NCI-H187 treated with DMSO at 0.1 percent for 48 hours (cell line): ENCODE measurements at regions not wholly inside any gene's neighbourhood (a gene's known extent, or its start where the extent isn't known, plus 50 kb on each side); places are given as distances from the start of the nearest gene placed in this dataset.
"Not testable (repeated sequence)": the region's sequence is repeated elsewhere in the genome, so short reads cannot be mapped to it uniquely, and the experiment has no call there.

Source experiments
- DNase-seq: peaks from one replicate; lab custom pipeline; 2025; lab: John Stamatoyannopoulos, UW

DNA sequence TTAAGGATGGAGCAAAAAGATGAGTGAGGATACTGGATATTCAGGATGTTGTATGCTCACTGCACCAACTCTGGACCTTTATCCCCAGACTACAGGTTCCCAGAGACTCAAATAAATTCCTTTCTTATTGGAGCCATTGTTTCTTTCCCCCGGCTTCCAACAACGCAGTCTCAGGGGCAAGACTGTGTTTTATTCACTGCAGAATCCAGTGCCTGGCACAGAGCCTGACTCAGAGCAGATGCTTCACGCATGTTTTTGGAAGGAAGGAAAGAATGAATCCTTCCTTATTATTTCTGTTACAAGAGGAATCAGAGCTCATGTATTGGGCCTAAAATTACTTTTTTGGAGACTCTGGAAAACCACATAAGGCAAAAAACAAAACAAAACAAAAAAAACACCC lies 96.0 kb upstream of the VGLL4 start:
- no peak for DNase-seq

DNA sequence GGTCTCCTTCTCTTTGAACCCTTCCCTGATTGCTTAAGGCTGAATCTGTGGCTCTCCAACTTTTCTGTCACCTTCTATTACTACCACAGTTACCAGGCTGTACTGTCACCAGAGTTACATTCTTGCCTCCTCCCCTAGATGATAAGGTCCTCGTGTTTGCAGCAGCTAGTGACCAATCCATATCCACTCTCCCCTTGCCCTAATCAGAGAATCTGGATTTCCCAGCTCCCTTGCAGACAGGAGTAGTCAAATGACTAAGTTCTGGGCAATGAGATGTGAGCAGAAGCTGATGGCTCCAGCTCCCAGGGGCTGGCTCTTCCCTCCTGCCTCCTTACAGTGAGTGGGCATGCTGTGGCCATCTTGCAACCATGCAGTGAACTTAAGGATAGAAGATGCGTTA lies 95.4 kb upstream of the VGLL4 start:
- no peak for DNase-seq

DNA sequence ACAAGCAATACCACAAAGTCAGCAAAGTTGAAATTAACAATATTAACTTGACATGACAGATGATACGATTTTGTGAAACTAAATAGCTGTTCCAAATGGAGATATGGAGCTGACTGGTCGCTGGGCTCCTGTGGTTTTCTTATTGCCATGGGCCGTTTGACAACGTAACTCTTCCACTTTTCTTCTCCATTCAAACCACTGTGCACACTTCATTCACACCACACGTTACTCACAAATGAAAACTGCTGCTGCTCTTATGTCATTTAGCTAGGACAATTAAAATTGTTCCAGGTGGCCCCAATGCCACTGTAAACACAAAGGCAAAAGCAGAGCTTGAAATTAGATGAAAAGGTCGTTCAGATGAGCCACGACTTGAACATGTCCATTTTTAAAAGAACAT lies 94.0 kb upstream of the VGLL4 start:
- DNase-seq = no peak

DNA sequence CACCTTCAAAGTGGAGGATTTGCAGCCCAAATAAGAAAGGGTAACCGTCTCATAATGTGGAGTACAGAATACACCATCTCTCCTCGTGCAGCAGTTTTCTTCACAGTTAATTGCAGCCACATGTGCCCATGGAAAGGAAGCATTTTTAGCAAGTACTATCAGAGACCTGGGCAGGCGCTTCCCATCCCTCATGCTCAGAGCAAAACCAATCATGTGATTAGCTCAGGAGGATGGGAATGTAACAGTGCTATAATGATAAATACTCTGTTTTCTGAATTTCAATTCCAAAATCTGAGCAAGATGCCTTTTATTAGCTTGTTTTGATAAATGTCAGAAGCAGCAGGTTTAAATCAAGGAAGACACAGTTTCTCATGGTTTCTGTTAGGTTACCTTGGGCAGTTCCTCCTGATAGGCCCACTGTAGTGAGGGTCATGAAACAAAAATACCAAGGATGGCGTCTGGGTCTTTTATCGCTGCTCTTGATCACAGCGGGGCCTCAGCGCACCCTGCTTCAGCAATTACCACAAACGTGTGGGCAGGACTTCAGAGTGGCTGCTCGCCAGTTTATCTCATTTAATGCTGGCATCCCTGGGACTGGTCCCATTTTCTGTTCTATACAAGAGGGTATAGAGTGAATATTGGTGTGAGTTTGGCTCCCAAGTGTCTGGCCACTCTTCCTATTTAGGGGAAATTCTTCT lies 92.6 kb upstream of the VGLL4 start:
- no peak for DNase-seq

DNA sequence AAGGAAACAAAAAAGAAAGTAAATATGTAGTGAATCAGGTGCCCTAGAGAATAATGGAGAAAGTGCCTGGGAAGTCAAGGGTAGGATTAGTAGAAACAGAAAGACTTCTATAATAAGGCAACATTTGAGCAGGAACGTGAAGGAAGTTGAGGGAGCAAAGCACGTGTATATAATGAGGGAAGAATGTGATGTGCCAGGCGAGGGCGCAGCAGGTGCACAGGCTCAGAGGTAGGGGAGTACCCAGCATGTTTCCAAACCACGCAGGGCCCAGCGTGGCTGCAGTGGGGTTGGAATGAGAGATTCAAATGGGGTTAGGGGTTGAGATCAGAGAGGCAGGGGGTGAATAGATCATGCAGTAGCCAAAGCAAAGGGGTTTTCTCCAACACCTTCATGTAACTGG lies 91.9 kb upstream of the VGLL4 start:
- no peak for DNase-seq

DNA sequence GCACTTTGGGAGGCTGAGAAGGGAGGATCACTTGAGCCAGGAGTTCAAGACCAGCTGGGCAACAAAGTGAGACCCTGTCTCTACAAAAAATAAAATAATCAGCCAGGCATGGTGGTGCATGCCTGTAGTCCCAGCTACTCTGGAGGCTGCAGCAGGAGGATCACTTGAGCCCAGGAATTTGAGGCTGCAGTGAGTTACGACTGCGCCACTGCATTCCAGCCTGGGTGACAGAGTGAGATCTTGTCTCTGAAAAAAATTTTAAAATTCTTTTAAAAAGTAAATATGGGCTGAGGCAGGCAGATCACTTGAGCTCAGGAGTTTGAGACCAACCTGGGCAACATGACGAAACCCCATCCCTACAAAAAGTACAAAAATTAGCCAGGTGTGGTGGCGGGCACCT lies 91.4 kb upstream of the VGLL4 start:
- not testable (repeated sequence) for DNase-seq

DNA sequence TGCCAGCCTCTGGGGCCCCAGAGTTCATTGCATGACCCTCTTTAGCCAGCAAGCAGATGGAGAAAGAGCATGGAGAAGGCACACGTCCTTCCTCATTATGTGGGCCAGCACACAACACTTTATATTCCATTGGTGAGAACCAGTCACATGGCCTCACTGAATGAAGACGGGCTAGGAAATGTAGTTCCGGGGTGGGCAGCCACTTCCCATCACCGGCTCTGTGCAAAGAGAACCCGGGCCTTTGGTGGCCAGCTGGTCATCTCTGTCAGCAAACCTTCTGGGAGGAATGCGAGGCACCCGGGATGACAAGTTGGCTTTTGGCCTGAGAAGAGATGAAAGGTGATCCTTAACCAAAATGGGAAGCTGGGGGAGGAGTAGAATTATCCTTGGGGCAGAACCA lies 90.2 kb upstream of the VGLL4 start:
- no peak for DNase-seq

DNA sequence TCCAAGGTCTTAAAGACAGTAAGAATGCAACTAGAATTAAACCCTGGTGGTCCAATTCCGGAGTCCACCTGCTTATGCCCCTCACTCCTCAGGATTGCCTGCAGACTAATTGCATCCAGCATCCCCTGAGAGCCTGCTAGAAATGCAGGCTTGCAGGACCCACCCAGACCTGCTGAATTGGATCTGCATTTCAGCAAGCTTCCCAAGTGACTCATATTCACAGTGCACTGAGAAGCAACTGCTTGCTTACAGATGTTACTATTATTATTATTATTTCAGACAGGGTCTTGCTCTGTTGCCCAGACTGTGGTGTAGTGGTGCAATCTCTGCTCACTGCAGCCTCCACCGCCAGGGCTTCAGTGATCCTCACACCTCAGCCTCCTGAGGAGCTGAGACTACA lies 83.5 kb upstream of the VGLL4 start:
- DNase-seq = no peak

DNA sequence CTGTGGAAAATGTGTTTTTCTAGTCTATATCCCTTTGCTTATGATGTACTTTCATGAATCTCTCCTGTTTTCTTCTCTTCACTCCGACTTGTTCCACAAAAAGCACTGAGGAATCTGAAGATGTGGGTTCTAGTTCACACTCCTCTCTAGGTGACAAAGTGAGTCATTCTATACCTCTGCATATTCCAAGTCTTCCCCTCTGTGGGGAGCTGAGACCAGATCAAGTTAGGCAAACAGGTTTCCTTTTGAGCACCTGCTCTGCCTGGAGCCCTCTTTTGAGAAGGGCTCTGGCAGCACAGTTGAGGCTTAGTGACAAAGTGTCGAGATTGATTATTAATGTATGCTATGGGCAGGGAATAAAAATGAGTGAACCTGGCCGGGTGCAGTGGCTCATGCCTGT lies 82.4 kb upstream of the VGLL4 start:
- DNase-seq = no peak

DNA sequence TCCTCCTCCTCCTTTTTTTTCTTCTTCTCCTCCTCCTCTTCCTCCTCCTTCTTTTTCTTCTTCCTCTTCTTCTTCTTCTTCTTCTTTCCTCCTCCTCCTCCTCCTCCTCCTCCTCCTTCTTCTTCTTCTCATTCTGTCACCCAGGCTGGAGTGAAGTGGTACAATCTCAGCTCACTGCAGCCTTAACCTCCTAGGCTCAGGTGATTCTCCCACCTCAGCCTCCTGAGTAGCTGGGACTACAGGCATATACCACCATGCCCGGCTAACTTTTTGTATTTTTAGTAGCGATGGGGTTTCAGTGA lies 81.6 kb upstream of the VGLL4 start:
- not testable (repeated sequence) for DNase-seq

DNA sequence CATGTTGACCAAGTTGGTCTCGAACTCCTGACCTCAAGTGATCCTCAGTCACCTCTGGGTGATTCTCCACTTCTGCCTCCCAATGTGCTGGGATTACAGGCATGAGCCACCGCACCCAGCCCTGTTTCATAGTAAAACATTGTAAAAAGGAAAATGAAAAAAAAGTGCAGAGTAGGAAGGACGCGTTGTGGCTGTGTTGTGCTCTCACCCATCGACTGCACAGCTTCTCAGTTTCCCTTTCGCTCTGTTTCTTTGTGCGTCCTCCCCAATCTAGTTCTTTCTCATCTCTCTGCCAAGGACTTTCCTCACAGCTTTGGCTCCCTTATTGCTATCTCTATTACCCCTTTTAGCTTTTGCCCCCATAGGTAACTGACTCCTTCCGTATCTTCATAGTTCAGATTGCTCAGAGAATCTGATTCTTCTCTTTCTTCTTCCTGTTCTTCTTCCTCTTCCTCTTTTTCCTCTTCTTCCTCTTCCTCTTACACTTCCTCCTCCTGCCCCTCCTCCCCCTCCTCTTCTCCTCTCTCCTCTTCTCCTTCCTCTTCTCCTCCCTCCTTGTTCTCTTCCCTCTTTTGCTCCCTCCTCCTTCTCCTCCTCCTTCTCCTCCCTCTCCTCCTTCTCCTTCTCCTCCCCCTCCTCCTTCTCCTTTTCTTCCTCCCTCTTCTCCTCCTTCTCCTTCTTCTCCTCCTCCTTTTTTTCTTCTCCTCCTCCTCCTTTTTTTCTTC lies 81.1 kb upstream of the VGLL4 start:
- no peak for DNase-seq

DNA sequence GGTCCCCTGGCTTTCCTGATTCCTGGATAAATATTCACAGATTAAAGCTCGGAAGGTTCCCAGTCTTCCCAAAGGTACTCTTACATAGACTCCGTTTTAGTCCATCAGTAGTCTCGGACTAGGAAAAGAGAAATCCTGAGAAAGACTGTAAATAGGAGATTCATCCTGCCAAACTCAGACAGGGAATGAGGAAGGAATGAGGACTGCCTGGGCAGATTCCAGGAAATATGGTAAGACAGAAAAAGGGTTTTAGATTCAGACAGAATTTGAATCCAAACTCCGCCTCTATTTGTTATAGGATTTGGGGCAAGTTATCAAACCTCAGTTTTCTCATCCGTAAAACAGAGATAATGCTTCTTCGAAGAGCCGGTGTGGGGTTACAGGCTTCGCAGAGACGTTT lies 77.8 kb upstream of the VGLL4 start:
- DNase-seq = no peak

DNA sequence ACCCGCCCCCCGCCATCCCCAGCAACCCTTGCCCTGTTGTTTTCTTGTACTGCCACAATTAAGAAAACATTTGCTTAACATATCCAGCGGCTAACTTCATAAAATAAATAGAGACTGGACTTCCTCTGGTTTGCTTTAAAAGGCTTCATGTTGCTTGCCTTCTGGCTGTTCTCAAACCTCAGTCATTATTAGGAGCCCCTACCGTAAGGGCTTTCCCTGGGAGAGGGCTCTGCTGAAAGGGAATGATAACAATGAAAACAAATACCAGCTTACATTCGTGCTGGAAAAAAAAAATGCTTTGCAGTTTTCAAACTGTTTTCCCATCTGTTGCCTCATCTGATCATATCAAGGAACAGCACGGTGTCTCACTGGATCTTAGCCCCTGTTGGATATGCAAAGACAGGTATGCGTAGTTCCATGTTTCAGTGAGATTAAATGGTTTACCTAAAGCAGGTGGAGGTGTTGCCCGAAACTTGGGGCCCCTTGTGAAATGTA lies 77.2 kb upstream of the VGLL4 start:
- DNase-seq = no peak

DNA sequence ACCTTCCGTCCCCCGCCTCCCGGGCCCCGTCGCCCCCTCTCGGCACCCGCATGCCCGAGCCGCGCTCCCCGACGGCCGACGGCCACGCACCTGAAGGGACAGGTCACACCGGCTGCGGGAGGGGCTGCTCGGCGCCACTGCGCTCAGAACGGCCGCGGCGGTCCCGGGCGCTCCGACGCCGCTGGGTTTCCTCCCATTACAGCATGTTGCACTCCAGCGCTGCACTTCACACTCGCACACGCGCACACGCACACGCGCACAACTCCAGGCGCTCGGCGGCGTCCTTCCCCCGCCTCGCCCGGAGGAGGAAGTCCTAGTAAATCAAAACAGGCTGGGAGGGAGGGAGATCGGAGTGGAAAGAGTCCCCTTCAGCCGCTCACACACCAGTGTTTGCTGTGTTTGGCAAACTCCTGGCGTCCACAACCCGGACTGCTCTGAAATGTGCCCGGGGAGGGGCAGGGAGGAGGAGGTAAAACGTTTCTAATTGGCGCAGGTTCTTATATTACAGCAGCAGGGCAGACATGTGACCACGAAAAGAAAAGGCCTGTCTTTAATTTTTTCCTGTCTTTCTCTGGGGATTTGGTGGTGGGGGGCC lies 76.7 kb upstream of the VGLL4 start:
- DNase-seq = peak; percentile 68

DNA sequence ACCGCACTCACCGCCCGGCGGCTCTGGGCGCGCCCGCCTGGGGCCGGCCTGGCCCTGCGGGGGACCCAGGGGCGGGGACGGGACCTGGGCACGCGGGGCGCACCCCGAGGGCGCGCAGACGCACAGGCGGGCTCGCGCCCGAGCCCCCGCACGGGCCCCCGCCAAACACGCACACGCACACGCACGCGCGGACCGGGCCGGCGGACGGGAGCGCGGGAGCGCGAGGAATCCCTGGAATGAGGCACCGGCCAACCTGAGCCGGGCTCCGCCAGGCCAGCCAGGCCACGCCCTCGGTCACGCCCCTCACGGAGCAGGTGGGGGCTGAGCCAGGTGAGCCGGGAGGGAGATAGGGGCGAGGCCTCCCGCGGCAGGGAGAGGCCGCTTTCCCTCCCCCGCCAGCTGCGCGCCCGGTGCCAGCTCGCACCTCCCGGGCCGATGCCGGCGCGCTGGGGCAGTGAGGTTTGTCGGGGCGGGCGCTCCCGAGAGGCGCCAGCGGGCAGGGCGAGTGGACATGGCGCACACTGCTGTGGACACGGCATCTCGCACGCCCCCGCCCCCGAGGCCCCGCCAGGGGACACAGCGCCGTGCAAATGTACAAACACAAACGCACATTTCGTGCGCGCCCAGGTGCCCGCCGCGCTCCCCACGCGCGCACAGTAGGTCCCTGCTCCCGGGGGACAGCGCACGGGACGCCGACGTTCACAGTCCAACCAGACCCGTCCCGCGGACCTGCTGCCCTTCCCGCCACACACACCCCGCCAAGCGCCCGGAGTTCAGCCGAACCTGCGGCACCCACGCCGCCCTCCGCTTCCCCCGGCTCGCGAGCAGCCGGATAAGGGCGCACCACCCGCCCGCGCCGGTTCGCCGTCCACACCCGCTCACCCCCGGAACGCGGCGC lies 75.9 kb upstream of the VGLL4 start:
- DNase-seq = peak; percentile 15

DNA sequence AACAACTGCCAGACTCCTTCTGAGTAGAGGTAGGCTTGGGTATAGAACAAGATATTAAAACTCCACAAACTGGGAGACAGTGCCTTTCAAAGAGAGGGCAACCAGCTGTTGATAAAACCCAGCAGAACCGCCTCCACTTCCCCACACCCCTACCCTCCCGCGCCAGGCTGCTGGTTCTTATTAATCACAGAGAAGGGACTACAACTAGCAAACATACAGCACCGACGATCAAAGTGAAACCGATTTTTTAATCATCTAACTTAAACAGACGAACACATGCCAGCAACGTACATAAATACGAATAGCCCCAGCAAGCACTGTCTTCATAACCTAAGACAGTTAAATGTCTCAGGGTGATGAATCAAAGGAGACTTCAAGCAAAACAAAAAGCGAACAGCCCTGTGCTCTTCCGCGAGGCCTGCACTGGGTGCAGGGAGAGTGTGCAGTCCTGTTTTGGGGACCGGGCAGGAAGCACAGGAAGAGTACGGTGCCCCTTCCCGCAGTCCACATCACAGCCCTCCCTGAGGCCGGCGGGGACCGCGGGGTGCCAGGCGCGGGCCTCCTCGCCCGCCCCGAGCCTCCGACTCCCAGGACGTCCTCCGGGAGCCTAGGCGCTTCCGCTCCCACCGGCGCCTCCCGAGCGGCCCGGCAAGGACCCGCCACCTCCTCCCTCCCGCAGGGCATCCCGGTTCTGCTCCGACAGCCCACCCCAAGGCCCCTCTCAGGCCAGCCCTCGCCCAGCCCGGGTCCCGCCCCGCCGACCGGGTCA lies 75.1 kb upstream of the VGLL4 start:
- DNase-seq = no peak

DNA sequence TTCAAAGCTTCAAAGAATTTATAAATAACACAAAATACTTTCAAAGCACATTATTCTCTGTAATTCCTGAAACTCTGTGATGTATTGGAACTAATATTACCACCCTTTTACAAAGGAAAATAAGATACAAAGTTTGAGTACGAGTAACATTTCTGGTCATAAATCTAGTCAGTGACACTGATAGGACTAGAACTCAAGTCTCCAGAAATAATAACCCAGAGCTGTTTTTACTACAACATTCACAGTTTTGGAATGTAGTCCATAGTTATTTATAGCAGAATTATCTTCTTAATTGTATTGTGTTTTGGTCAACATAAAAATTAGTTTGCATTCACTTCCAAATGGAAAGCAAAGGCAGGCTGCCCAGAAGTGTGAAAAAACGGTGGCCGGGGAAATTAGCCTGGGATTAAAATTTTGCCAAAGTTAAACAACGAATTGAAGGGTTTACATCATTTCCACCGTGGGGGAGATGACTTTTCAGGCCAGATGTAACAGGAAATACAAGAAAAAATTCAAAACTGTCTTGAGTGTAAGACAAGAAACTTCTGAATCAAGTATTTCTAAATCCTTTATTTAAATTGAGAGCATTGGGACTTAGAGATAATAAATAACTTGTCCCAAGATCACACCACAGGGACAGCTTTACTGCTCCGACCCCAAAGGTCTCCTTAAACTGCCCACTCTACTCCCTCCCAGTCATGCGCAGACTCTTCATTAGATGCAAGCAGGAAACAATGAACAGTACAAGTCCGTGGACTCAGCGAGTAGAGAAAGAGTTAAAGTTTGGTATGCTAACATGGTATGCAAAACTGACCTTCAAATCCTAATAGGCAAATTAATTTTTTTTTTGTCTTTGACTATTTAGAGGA lies 74.3 kb upstream of the VGLL4 start:
- DNase-seq = no peak

DNA sequence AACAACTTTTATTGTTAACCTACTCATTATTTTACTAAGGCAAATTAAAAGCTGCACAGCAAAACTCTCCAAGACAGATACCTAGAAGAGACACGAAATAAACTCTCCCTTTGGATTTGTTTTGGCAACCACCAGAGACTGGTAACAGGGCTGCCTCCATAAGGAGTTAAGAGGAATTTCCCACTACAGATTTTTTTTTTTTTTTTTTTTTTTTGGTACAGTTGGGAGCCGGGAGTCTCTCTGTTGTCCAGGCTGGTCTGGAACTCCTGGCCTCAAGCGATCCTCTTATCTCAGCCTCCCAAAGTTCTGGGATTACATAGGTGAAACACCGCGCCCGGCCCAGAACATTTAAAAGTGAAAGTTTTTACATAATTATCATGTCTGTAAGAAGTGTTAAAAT lies 73.6 kb upstream of the VGLL4 start:
- DNase-seq = no peak

DNA sequence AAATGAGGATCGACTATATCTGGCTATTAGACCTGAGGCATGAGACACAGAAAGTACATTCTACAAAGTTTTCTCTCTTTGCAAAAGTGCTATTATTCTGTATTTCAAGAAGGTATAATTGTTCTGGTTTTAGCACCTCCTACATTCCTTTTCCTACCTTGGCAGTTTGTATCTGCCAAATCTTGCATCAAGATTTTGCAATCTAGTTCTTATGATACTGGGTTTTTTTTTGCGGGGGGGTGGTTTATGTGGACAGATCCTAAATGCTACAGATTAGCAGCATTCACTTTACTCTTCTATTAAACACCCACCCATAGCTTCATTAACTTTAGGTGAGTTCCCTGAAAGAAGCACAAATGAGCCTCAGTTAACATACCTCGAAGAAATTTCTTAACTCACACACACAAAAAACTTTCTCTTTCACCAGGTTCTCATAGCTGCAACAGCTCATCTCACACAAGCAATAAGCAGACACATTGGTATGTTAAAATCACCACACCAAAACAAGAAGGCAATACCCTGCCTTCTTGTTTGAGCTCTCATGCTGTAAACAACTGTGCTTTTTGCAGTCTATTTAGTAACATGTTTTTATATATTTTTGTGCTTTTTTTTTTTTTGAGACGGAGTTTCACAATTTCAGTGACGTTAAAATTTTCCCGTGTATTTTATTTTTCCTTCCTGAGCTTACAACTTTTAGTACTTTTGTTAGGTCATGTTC lies 73.0 kb upstream of the VGLL4 start:
- DNase-seq = no peak

DNA sequence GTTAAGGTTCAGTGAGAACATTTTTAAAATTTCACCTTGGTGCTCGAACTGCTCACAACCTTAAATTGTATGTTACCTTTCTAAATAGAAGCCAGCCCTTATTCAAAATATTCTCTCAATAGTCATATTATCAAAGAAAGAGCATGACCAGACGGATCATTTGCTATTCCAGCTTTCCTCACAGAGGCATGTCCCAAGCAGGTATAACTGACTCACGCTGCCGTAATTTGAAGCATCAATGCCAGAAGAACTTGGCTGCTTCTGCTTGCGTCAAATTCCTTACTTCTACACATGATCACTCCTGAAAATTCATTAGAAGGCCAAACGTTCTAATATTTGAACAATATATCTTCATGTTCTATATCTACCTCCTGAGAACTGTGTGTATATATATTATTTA lies 69.5 kb upstream of the VGLL4 start:
- DNase-seq = no peak
